OCI-LY1 (cell line): ENCODE measurements at regions not wholly inside any gene's neighbourhood (a gene's known extent, or its start where the extent isn't known, plus 50 kb on each side); places are given as distances from the start of the nearest gene placed in this dataset.

ENCODE experiments used
- H2AFZ ChIP-seq: fragments of 200-600 bp; sonication (generic), shearing (Covaris generic); 2 replicates; pipeline ENCODE4 v1.6.0; 2014; ENCODE audit warnings: antibody characterized with exemption, mild to moderate bottlenecking, low read length
- H3F3A ChIP-seq: fragments of 200-600 bp; sonication (generic), shearing (Covaris generic); 2 replicates; pipeline ENCODE4 v1.6.0; 2014; ENCODE audit warnings: mild to moderate bottlenecking, antibody characterized with exemption, low read length, moderate library complexity; ENCODE audit not compliant: insufficient read depth
- H3K27ac ChIP-seq: fragments of 200-600 bp; sonication (generic); 2 replicates; pipeline ENCODE4 v1.5.1; 2014; ENCODE audit warnings: low read length, mixed run types, mild to moderate bottlenecking, low read depth; ENCODE audit not compliant: poor library complexity, severe bottlenecking
- H3K27me3 ChIP-seq: fragments of 200-600 bp; sonication (generic); 2 replicates; pipeline ENCODE4 v1.6.0; 2014; ENCODE audit warnings: antibody characterized with exemption, mild to moderate bottlenecking, low read length, moderate library complexity; ENCODE audit not compliant: insufficient read depth
- H3K36me3 ChIP-seq: fragments of 200-600 bp; sonication (generic); 2 replicates; pipeline ENCODE4 v1.6.1; 2014; ENCODE audit warnings: mild to moderate bottlenecking, antibody characterized with exemption, low read length, moderate library complexity, mixed read lengths; ENCODE audit not compliant: insufficient read depth
- H3K4me1 ChIP-seq: fragments of 200-600 bp; sonication (generic); 2 replicates; pipeline ENCODE4 v1.5.1; 2014; ENCODE audit warnings: mild to moderate bottlenecking, low read length, moderate library complexity; ENCODE audit not compliant: insufficient read depth, severe bottlenecking
- H3K4me2 ChIP-seq: fragments of 200-600 bp; sonication (generic), shearing (Covaris generic); 2 replicates; pipeline ENCODE4 v1.6.1; 2014; ENCODE audit warnings: low read length
- H3K4me3 ChIP-seq: fragments of 200-600 bp; sonication (generic); 2 replicates; pipeline ENCODE4 v1.5.1; 2014; ENCODE audit warnings: low read length, low read depth, mild to moderate bottlenecking, mixed read lengths; ENCODE audit not compliant: poor library complexity, severe bottlenecking
- H3K79me2 ChIP-seq: fragments of 200-600 bp; shearing (Covaris generic); 2 replicates; pipeline ENCODE4 v1.6.1; 2016; ENCODE audit warnings: mixed run types, low read length, mixed read lengths; ENCODE audit not compliant: insufficient read depth
- H3K9ac ChIP-seq: fragments of 200-600 bp; sonication (generic), shearing (Covaris generic); 2 replicates; pipeline ENCODE4 v1.6.1; 2014; ENCODE audit warnings: mild to moderate bottlenecking, low read length, mixed read lengths
- H3K9me2 ChIP-seq: fragments of 200-600 bp; sonication (generic), shearing (Covaris generic); 2 replicates; pipeline ENCODE4 v1.6.1; 2014; ENCODE audit warnings: low read depth, mild to moderate bottlenecking, low read length, mixed read lengths
- H3K9me3 ChIP-seq: fragments of 200-600 bp; shearing (Covaris generic); 2 replicates; pipeline ENCODE4 v1.6.1; 2014; ENCODE audit warnings: low read length, mixed read lengths
- H4K20me1 ChIP-seq: fragments of 200-600 bp; sonication (generic), shearing (Covaris generic); 2 replicates; pipeline ENCODE4 v1.6.0; 2016; ENCODE audit warnings: mild to moderate bottlenecking, low read length; ENCODE audit not compliant: insufficient read depth
- CTCF ChIP-seq: fragments of 200-600 bp; sonication (generic), shearing (Covaris generic); IDR thresholded peaks from 2 replicates; pipeline ENCODE4 v1.5.1; 2017; ENCODE audit warnings: mild to moderate bottlenecking, antibody characterized with exemption, low read length, moderate library complexity, mixed read lengths
- EZH2 ChIP-seq: fragments of 200-600 bp; sonication (generic), shearing (Covaris generic); IDR thresholded peaks from 2 replicates; pipeline ENCODE4 v1.8.0; 2017; ENCODE audit warnings: borderline replicate concordance, mixed run types, mild to moderate bottlenecking, antibody characterized with exemption, low read length, moderate library complexity, mixed read lengths

DNA sequence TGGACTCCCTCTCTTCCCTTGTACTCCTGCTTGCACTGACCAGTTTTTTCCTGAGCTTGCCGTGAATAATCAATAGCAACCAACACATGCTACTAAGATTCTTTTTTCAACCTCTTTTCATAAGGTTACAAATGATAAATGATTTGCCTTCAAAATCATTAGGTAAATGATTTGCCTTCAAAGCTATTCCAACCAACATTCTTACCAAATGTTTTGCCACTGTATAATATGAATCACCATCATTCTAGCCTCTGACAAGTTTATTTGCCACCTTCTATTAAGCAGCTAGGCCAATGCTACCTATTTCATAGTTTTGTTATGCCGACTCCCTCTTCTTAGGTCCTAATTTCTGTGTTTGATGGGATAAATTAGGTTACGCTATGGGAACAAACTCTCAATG, 385.1 kb downstream of the DTWD2 start:
- Histone ChIP-seq H3K27me3 (no peaks in the 10 kb centered on the region), H3K4me1 (no peaks in the 10 kb centered on the region), H3K79me2 (no peaks in the 10 kb centered on the region), H3K9ac (no peak overlapping the region), H3K4me3 (no peak overlapping the region), H3K9me3 (no peaks in the 10 kb centered on the region), H4K20me1 (no peaks in the 10 kb centered on the region), H3F3A (no peaks in the 10 kb centered on the region), H3K4me2 (no peak overlapping the region), H2AFZ (no peak overlapping the region), H3K9me2 (no peaks in the 10 kb centered on the region), H3K27ac (no peak overlapping the region), H3K36me3 (no peaks in the 10 kb centered on the region)
- TF ChIP-seq CTCF = no peak
- no peak for TF ChIP-seq EZH2

- Histone ChIP-seq H3K36me3 (no peaks in the 10 kb centered on the region), H3K4me1 (no peaks in the 10 kb centered on the region), H2AFZ (no peak overlapping the region), H3K27ac (no peak overlapping the region), H3K27me3 (no peaks in the 10 kb centered on the region), H3K9ac (no peak overlapping the region), H3K4me3 (no peak overlapping the region), H3F3A (no peaks in the 10 kb centered on the region), H3K9me2 (no peaks in the 10 kb centered on the region), H3K4me2 (no peak overlapping the region), H3K79me2 (no peaks in the 10 kb centered on the region), H3K9me3 (no peaks in the 10 kb centered on the region), H4K20me1 (no peaks in the 10 kb centered on the region)
- TF ChIP-seq EZH2 (no peak), CTCF (no peak)
Measured at GRCh38 chr5:118598311-118598710, 390.0 kb downstream of the DTWD2 start.

DNA sequence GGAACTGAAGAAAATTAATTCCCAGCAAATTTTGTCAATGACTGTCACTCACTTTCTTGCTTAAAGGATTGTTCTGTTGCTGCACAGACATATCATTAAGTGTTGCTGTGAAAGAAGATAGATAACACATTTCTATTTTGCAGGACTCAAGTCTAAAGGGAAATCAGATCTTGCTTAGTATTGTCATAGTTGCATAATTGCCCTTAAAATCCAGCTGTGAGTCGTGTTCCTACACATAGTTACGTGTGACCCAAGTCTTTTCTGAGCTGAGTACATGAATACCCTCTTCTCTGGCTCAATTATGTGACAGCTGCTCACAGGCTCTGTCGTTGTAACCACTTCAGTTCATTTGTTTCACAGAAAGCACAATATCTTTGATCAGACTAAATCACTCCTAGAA, 390.8 kb downstream of the DTWD2 start:
- Histone ChIP-seq H3K79me2 (no peaks in the 10 kb centered on the region), H3K27me3 (no peaks in the 10 kb centered on the region), H3K9me2 (no peaks in the 10 kb centered on the region), H2AFZ (no peak overlapping the region), H3K9me3 (no peaks in the 10 kb centered on the region), H3K9ac (no peak overlapping the region), H4K20me1 (no peaks in the 10 kb centered on the region), H3K27ac (no peak overlapping the region), H3K4me3 (no peak overlapping the region), H3K4me1 (no peaks in the 10 kb centered on the region), H3K36me3 (no peaks in the 10 kb centered on the region), H3F3A (no peaks in the 10 kb centered on the region), H3K4me2 (no peak overlapping the region)
- no peak for TF ChIP-seq EZH2
- TF ChIP-seq CTCF = no peak
